ENCODE measurements at regions not wholly inside any gene's neighbourhood (a gene's known extent, or its start where the extent isn't known, plus 50 kb on each side); places are given as distances from the start of the nearest gene placed in this dataset.

DNA sequence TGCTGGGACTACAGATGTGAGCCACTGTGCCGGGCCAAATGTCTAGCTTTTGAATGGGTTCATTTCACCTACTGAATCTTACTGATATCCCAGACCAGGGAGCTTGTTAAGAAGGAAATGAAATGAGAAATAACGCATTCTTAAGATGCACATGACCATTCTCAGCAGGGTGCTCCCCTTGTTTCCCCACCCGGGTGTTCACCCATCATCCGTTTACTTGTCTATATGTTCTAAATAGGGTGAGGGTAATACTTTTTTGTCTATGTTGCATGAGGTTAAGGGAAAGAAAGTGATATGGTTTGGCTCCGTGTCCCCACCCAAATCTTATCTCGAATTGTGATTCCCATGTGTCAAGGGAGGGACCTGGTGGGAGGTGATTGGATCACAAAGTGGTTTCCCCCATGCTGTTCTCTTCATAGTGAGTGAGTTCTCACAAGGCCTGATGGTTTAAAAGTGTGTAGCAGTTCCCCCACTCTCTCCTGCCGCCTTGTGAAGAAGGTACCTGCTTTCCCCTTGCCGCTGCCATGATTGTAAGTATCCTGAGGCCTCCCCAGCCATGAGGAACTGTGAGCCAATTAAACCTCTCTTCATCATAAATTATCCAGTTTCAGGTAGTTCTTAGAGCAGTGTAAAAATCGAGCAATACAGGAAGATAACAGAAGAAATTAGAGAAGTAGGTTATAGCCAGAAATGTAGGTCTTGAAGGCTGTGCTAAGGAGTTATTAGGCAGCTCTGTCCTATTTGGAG lies 129.1 kb downstream of the DDX1 start:
- TF ChIP-seq, protein P1, sequence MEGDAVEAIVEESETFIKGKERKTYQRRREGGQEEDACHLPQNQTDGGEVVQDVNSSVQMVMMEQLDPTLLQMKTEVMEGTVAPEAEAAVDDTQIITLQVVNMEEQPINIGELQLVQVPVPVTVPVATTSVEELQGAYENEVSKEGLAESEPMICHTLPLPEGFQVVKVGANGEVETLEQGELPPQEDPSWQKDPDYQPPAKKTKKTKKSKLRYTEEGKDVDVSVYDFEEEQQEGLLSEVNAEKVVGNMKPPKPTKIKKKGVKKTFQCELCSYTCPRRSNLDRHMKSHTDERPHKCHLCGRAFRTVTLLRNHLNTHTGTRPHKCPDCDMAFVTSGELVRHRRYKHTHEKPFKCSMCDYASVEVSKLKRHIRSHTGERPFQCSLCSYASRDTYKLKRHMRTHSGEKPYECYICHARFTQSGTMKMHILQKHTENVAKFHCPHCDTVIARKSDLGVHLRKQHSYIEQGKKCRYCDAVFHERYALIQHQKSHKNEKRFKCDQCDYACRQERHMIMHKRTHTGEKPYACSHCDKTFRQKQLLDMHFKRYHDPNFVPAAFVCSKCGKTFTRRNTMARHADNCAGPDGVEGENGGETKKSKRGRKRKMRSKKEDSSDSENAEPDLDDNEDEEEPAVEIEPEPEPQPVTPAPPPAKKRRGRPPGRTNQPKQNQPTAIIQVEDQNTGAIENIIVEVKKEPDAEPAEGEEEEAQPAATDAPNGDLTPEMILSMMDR (IDR thresholded peaks at IDR 0.05), result no peak
- TF ChIP-seq POLR2A (IDR thresholded peaks at IDR 0.05), result no peak

All from uterus (tissue), 2 donors.